22Rv1 (cell line): ENCODE measurements at regions not wholly inside any gene's neighbourhood (a gene's known extent, or its start where the extent isn't known, plus 50 kb on each side); places are given as distances from the start of the nearest gene placed in this dataset.

Experiments
- CTCF ChIP-seq: fragments of 450-650 bp; IDR thresholded peaks from 2 replicates; pipeline ENCODE4 v1.5.1; 2017; ENCODE audit warnings: mild to moderate bottlenecking
- ZFX ChIP-seq: fragments of 450-650 bp; IDR thresholded peaks from 2 replicates; pipeline ENCODE4 v1.6.1; 2017; ENCODE audit warnings: antibody characterized with exemption, borderline replicate concordance

- no peak for TF ChIP-seq CTCF
- no peak for TF ChIP-seq ZFX
These were observed 173.5 kb upstream of the SEMA3A start for GRCh38 chr7:84368122-84368521.
